GM18498 (cell line): ENCODE measurements at regions not wholly inside any gene's neighbourhood (a gene's known extent, or its start where the extent isn't known, plus 50 kb on each side); places are given as distances from the start of the nearest gene placed in this dataset.

Experiments
- ATAC-seq: cut with Tn5 transposase; IDR thresholded peaks from one replicate; pipeline ENCODE4 v1.9.1; 2021; ENCODE audit warnings: mild to moderate bottlenecking, moderate library complexity; ENCODE audit not compliant: unreplicated experiment

- no peak for ATAC-seq
Measured at GRCh38 chr7:79593866-79594301, 140.4 kb upstream of the MAGI2 start.

- no peak for ATAC-seq
Measured at GRCh38 chr7:79590916-79591623, 137.6 kb upstream of the MAGI2 start.

GRCh38 chr7:79590391-79590790 lies 136.9 kb upstream of the MAGI2 start:
- no peak for ATAC-seq

- ATAC-seq = no peak
Measured at GRCh38 chr7:79570903-79571302, 117.4 kb upstream of the MAGI2 start.

- ATAC-seq = no peak
Measured at GRCh38 chr7:79563821-79564522, 110.5 kb upstream of the MAGI2 start.

- no peak for ATAC-seq
Measured at GRCh38 chr7:79555571-79555970, 102.1 kb upstream of the MAGI2 start.

- no peak for ATAC-seq
Measured at GRCh38 chr7:79553811-79554555, 100.5 kb upstream of the MAGI2 start.

- no peak for ATAC-seq
Measured at GRCh38 chr7:79552463-79552862, 99.0 kb upstream of the MAGI2 start.

GRCh38 chr7:79548727-79549126 lies 95.3 kb upstream of the MAGI2 start:
- ATAC-seq = no peak

- no peak for ATAC-seq
Measured at GRCh38 chr7:79547132-79547531, 93.7 kb upstream of the MAGI2 start.

- ATAC-seq = no peak
Measured at GRCh38 chr7:79540592-79540991, 87.1 kb upstream of the MAGI2 start.

GRCh38 chr7:79534128-79534527 lies 80.7 kb upstream of the MAGI2 start:
- no peak for ATAC-seq

GRCh38 chr7:79531905-79532664 lies 78.6 kb upstream of the MAGI2 start:
- no peak for ATAC-seq

- ATAC-seq = no peak
Measured at GRCh38 chr7:79531116-79531515, 77.6 kb upstream of the MAGI2 start.

- no peak for ATAC-seq
Measured at GRCh38 chr7:79529881-79530235, 76.4 kb upstream of the MAGI2 start.

- ATAC-seq = no peak
Measured at GRCh38 chr7:79529214-79529880, 75.9 kb upstream of the MAGI2 start.

- ATAC-seq = no peak
Measured at GRCh38 chr7:79528421-79528820, 75.0 kb upstream of the MAGI2 start.

GRCh38 chr7:79524048-79524447 lies 70.6 kb upstream of the MAGI2 start:
- no peak for ATAC-seq

- ATAC-seq = no peak
Measured at GRCh38 chr7:79523436-79523835, 70.0 kb upstream of the MAGI2 start.

- ATAC-seq = no peak
Measured at GRCh38 chr7:79520543-79520942, 67.1 kb upstream of the MAGI2 start.

GRCh38 chr7:79515358-79515757 lies 61.9 kb upstream of the MAGI2 start:
- no peak for ATAC-seq
